H9 (cell line): ENCODE measurements at regions not wholly inside any gene's neighbourhood (a gene's known extent, or its start where the extent isn't known, plus 50 kb on each side); places are given as distances from the start of the nearest gene placed in this dataset.

ENCODE experiments used
- DNase-seq: peaks from one replicate; pipeline ENCODE4 v3.0.0-alpha.2; 2017
- H2AFZ ChIP-seq: one replicate; pipeline ENCODE4 v1.6.1; 2013; ENCODE audit warnings: mild to moderate bottlenecking, low read length, control low read depth, moderate library complexity
- H2AK5ac ChIP-seq: 2 replicates; pipeline ENCODE4 v1.6.1; 2013; ENCODE audit warnings: low read length, control low read depth, mixed read lengths; ENCODE audit not compliant: insufficient read length
- H2BK120ac ChIP-seq: one replicate; pipeline ENCODE4 v1.6.1; 2013; ENCODE audit warnings: low read depth, mild to moderate bottlenecking, low read length, control low read depth, inconsistent platforms; ENCODE audit not compliant: poor library complexity, severe bottlenecking
- H2BK12ac ChIP-seq: 2 replicates; pipeline ENCODE4 v1.6.1; 2013; ENCODE audit warnings: low read length, control low read depth, mixed read lengths, low read depth; ENCODE audit not compliant: insufficient read length
- H2BK15ac ChIP-seq: 2 replicates; pipeline ENCODE4 v1.6.1; 2013; ENCODE audit warnings: low read depth, low read length, control low read depth
- H2BK20ac ChIP-seq: one replicate; pipeline ENCODE4 v1.6.1; 2013; ENCODE audit warnings: low read depth, mild to moderate bottlenecking, low read length, control low read depth, inconsistent platforms; ENCODE audit not compliant: poor library complexity, severe bottlenecking
- H2BK5ac ChIP-seq: 2 replicates; pipeline ENCODE4 v1.6.1; 2013; ENCODE audit warnings: low read length, control low read depth, mixed read lengths; ENCODE audit not compliant: insufficient read length
- H3K14ac ChIP-seq: 2 replicates; pipeline ENCODE4 v1.6.1; 2013; ENCODE audit warnings: low read length, control low read depth; ENCODE audit not compliant: insufficient read depth
- H3K18ac ChIP-seq: 2 replicates; pipeline ENCODE4 v1.6.1; 2013; ENCODE audit warnings: low read depth, mild to moderate bottlenecking, mixed read lengths, low read length, control low read depth; ENCODE audit not compliant: insufficient read length
- H3K23ac ChIP-seq: 2 replicates; pipeline ENCODE4 v1.6.1; 2013; ENCODE audit warnings: low read length, control low read depth, mixed read lengths, low read depth; ENCODE audit not compliant: insufficient read length
- H3K23me2 ChIP-seq: 2 replicates; pipeline ENCODE4 v1.6.1; 2013; ENCODE audit warnings: low read depth, mild to moderate bottlenecking, mixed read lengths, low read length, control low read depth; ENCODE audit not compliant: insufficient read length, poor library complexity, severe bottlenecking
- H3K27ac ChIP-seq: 2 replicates; pipeline ENCODE4 v1.5.1; 2013; ENCODE audit warnings: low read length, control low read depth, mixed read lengths, low read depth; ENCODE audit not compliant: insufficient read length
- H3K27me3 ChIP-seq: 2 replicates; pipeline ENCODE4 v1.6.1; 2013; ENCODE audit warnings: low read length, control low read depth, inconsistent platforms; ENCODE audit not compliant: insufficient read depth
- H3K4ac ChIP-seq: 2 replicates; pipeline ENCODE4 v1.6.1; 2013; ENCODE audit warnings: low read depth, mild to moderate bottlenecking, control low read depth, inconsistent platforms, low read length, moderate library complexity
- H3K4me1 ChIP-seq: 2 replicates; pipeline ENCODE4 v1.6.1; 2013; ENCODE audit warnings: low read length, control low read depth, inconsistent platforms; ENCODE audit not compliant: insufficient read depth
- H3K4me2 ChIP-seq: 2 replicates; pipeline ENCODE4 v1.6.1; 2013; ENCODE audit warnings: low read length, control low read depth, mixed read lengths; ENCODE audit not compliant: insufficient read length, insufficient read depth
- H3K56ac ChIP-seq: 2 replicates; pipeline ENCODE4 v1.6.1; 2013; ENCODE audit warnings: low read depth, mild to moderate bottlenecking, mixed read lengths, low read length, control low read depth; ENCODE audit not compliant: insufficient read length
- H3K79me1 ChIP-seq: 2 replicates; pipeline ENCODE4 v1.6.1; 2013; ENCODE audit warnings: low read depth, mild to moderate bottlenecking, moderate library complexity, low read length, control low read depth, inconsistent platforms; ENCODE audit not compliant: insufficient read depth, poor library complexity, severe bottlenecking
- H3K79me2 ChIP-seq: 2 replicates; pipeline ENCODE4 v1.6.1; 2013; ENCODE audit warnings: low read length, control low read depth, inconsistent platforms; ENCODE audit not compliant: insufficient read depth
- H3K9ac ChIP-seq: 2 replicates; pipeline ENCODE4 v1.6.1; 2013; ENCODE audit warnings: low read length, control low read depth, mixed read lengths; ENCODE audit not compliant: insufficient read length; ENCODE audit errors: extremely low read depth
- H3K9me3 ChIP-seq: one replicate; pipeline ENCODE4 v1.6.1; 2013; ENCODE audit warnings: low read depth, low read length, inconsistent platforms; ENCODE audit not compliant: control insufficient read depth
- H3T11ph ChIP-seq: one replicate; pipeline ENCODE4 v1.6.1; 2013; ENCODE audit warnings: mild to moderate bottlenecking, low read length, control low read depth, inconsistent platforms
- H4K20me1 ChIP-seq: one replicate; pipeline ENCODE4 v1.6.1; 2013; ENCODE audit not compliant: control insufficient read depth, insufficient read length, insufficient read depth
- H4K5ac ChIP-seq: 2 replicates; pipeline ENCODE4 v1.6.1; 2013; ENCODE audit warnings: low read depth, mild to moderate bottlenecking, mixed read lengths, low read length, control low read depth; ENCODE audit not compliant: insufficient read length
- H4K8ac ChIP-seq: replicated peaks from 2 replicates; pipeline ENCODE4 v1.6.1; 2013; ENCODE audit warnings: low read length, control low read depth, mixed read lengths, low read depth; ENCODE audit not compliant: insufficient read length
- H4K91ac ChIP-seq: 2 replicates; pipeline ENCODE4 v1.6.1; 2013; ENCODE audit warnings: low read depth, mild to moderate bottlenecking, moderate library complexity, mixed read lengths, low read length, control low read depth; ENCODE audit not compliant: insufficient read length
- H3K27ac Mint-ChIP-seq, 3 experiments: 2 replicates in 2 of 3; 3 replicates in 1 of 3; pipeline ENCODE4 v1.8.0; 2020 to 2021; ENCODE audit warnings: mixed read lengths in 3 of 3, mild to moderate bottlenecking in 1 of 3, moderate library complexity in 1 of 3
- H3K27me3 Mint-ChIP-seq: 2 replicates; pipeline ENCODE4 v1.8.0; 2021; ENCODE audit warnings: low read depth, mild to moderate bottlenecking, moderate library complexity, mixed read lengths
- H3K36me3 Mint-ChIP-seq, 3 experiments: 2 replicates in 2 of 3; 3 replicates in 1 of 3; pipeline ENCODE4 v1.8.0; 2020 to 2021; ENCODE audit warnings: low read depth in 3 of 3, mixed read lengths in 3 of 3; ENCODE audit not compliant: insufficient read depth in 1 of 3
- H3K4me1 Mint-ChIP-seq, 2 experiments: 2 replicates each; pipeline ENCODE4 v1.8.0; 2020; ENCODE audit warnings: mixed read lengths in 2 of 2
- H3K4me3 Mint-ChIP-seq, 2 experiments: 2 replicates in 1 of 2; 3 replicates in 1 of 2; pipeline ENCODE4 v1.8.0; 2020 to 2021; ENCODE audit warnings: mild to moderate bottlenecking in 2 of 2, mixed read lengths in 2 of 2, moderate library complexity in 1 of 2
- H3K9me3 Mint-ChIP-seq, 2 experiments: 2 replicates in 1 of 2; 3 replicates in 1 of 2; pipeline ENCODE4 v1.8.0; 2020; ENCODE audit warnings: mild to moderate bottlenecking in 2 of 2, mixed read lengths in 2 of 2, moderate library complexity in 1 of 2
- WGBS: extraction: QIAGEN DNeasy Blood & Tissue Kit; methylation state at CpG from one replicate; pipeline ENCODE4 v1.1.7; 2013; ENCODE audit warnings: missing lambda C conversion rate, low lambda C conversion rate, mixed read lengths; ENCODE audit not compliant: insufficient read length; ENCODE audit errors: extremely low coverage; 5-methylcytosine and 5-hydroxymethylcytosine counted together
- TF ChIP-seq, protein P1 (sequence below): fragments of 200-600 bp; sonication (generic); conservative IDR thresholded peaks from 3 replicates; pipeline ENCODE4 v1.8.0; 2021; ENCODE audit warnings: antibody characterized with exemption, mild to moderate bottlenecking

DNA sequence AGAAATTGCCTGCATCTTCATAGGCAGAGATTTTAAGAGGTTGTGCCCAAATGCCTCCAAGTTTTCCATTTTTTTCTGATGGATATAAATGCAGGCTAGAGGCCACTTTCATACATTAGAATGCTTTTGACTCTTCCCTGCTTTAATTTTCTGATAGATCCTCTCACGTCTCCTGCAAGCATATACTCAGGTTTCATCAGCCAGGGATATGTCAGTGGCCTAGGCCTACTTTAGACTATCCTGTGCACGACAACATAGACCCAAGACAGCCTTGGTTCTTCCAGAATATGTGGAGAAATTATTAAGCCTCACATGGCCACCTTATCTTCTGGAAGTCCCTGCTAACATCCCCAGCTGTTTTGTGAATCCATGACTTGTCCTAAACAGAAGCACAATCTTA, 415.9 kb downstream of the TDRD15 start:
- no peak overlapping the region for H3K27ac Mint-ChIP-seq
- no peak overlapping the region for H3K23ac ChIP-seq
- H4K8ac ChIP-seq = no peak overlapping the region
- H2AFZ ChIP-seq = no peak overlapping the region
- H3K4me3 Mint-ChIP-seq = no peak overlapping the region
- H4K5ac ChIP-seq = no peak overlapping the region
- H2BK20ac ChIP-seq = no peak overlapping the region
- no peaks in the 10 kb centered on the region for H3K79me2 ChIP-seq
- no peak overlapping the region for H3K56ac ChIP-seq
- no peaks in the 10 kb centered on the region for H3K27me3 ChIP-seq
- H3K9me3 ChIP-seq = peaks cover 13% of the 10 kb centered on the region
- H3K79me1 ChIP-seq = no peaks in the 10 kb centered on the region
- H3K4me1 Mint-ChIP-seq = no peaks in the 10 kb centered on the region
- H3K27ac ChIP-seq = no peak overlapping the region
- no peak overlapping the region for H3K4me2 ChIP-seq
- H2BK5ac ChIP-seq = no peak overlapping the region
- H3K27me3 Mint-ChIP-seq = no peaks in the 10 kb centered on the region
- H3K9me3 Mint-ChIP-seq = peaks cover 31 to 34% of the 10 kb centered on the region in 2 experiments
- H2AK5ac ChIP-seq = no peak overlapping the region
- H3K9ac ChIP-seq = no peak overlapping the region
- TF ChIP-seq, protein P1, sequence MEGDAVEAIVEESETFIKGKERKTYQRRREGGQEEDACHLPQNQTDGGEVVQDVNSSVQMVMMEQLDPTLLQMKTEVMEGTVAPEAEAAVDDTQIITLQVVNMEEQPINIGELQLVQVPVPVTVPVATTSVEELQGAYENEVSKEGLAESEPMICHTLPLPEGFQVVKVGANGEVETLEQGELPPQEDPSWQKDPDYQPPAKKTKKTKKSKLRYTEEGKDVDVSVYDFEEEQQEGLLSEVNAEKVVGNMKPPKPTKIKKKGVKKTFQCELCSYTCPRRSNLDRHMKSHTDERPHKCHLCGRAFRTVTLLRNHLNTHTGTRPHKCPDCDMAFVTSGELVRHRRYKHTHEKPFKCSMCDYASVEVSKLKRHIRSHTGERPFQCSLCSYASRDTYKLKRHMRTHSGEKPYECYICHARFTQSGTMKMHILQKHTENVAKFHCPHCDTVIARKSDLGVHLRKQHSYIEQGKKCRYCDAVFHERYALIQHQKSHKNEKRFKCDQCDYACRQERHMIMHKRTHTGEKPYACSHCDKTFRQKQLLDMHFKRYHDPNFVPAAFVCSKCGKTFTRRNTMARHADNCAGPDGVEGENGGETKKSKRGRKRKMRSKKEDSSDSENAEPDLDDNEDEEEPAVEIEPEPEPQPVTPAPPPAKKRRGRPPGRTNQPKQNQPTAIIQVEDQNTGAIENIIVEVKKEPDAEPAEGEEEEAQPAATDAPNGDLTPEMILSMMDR = no peak
- no peak overlapping the region for H2BK120ac ChIP-seq
- no peak overlapping the region for H4K91ac ChIP-seq
- no peak overlapping the region for H3K14ac ChIP-seq
- no peak overlapping the region for H2BK12ac ChIP-seq
- H3K4me1 ChIP-seq = no peaks in the 10 kb centered on the region
- no CpG with 5 or more reads among the region's 2 CpGs for WGBS
- peaks cover 16 to 33% (median 21%) of the 10 kb centered on the region in 3 experiments for H3K36me3 Mint-ChIP-seq
- no peak for DNase-seq
- H3K4ac ChIP-seq = no peak overlapping the region
- no peaks in the 10 kb centered on the region for H4K20me1 ChIP-seq
- no peaks in the 10 kb centered on the region for H3K23me2 ChIP-seq
- no peak overlapping the region for H3T11ph ChIP-seq
- H3K18ac ChIP-seq = no peak overlapping the region
- H2BK15ac ChIP-seq = no peak overlapping the region
